ENCODE measurements at regions not wholly inside any gene's neighbourhood (a gene's known extent, or its start where the extent isn't known, plus 50 kb on each side); places are given as distances from the start of the nearest gene placed in this dataset.
A peak's percentile ranks its signal among the peaks of the same experiment; 100 is the strongest.

- no peak for DNase-seq (ENCODE audit: low spot score)
These were observed 172.9 kb upstream of the SETBP1 start for GRCh38 chr18:44507729-44508325.

- no peak for DNase-seq (ENCODE audit: low spot score)
These were observed 172.2 kb upstream of the SETBP1 start for GRCh38 chr18:44508474-44508873.

- no peak for DNase-seq (ENCODE audit: low spot score)
These were observed 171.6 kb upstream of the SETBP1 start for GRCh38 chr18:44509048-44509447.

- no peak for DNase-seq (ENCODE audit: low spot score)
These were observed 170.3 kb upstream of the SETBP1 start for GRCh38 chr18:44510390-44510789.

GRCh38 chr18:44513233-44513632, 167.5 kb upstream of the SETBP1 start:
- no peak for DNase-seq (ENCODE audit: low spot score)

GRCh38 chr18:44514106-44514505, 166.6 kb upstream of the SETBP1 start:
- no peak for DNase-seq (ENCODE audit: low spot score)

GRCh38 chr18:44514766-44515165, 165.9 kb upstream of the SETBP1 start:
- DNase-seq (ENCODE audit: low spot score) = no peak

GRCh38 chr18:44516450-44516849, 164.2 kb upstream of the SETBP1 start:
- no peak for DNase-seq (ENCODE audit: low spot score)

GRCh38 chr18:44517136-44517535, 163.6 kb upstream of the SETBP1 start:
- no peak for DNase-seq (ENCODE audit: low spot score)

- no peak for DNase-seq (ENCODE audit: low spot score)
These were observed 162.5 kb upstream of the SETBP1 start for GRCh38 chr18:44518091-44518615.

GRCh38 chr18:44518666-44519065, 162.0 kb upstream of the SETBP1 start:
- DNase-seq (ENCODE audit: low spot score) = no peak

GRCh38 chr18:44520981-44521667, 159.6 kb upstream of the SETBP1 start:
- no peak for DNase-seq (ENCODE audit: low spot score)

- DNase-seq (ENCODE audit: low spot score) = no peak
These were observed 159.0 kb upstream of the SETBP1 start for GRCh38 chr18:44521668-44522022.

GRCh38 chr18:44526705-44527415, 153.8 kb upstream of the SETBP1 start:
- no peak for DNase-seq (ENCODE audit: low spot score)

- no peak for DNase-seq (ENCODE audit: low spot score)
These were observed 147.6 kb upstream of the SETBP1 start for GRCh38 chr18:44533071-44533470.

GRCh38 chr18:44536046-44536445, 144.6 kb upstream of the SETBP1 start:
- DNase-seq (ENCODE audit: low spot score) = peak; percentile 73

GRCh38 chr18:44536619-44537018, 144.1 kb upstream of the SETBP1 start:
- no peak for DNase-seq (ENCODE audit: low spot score)

GRCh38 chr18:44537526-44537925, 143.2 kb upstream of the SETBP1 start:
- peak; percentile 60 for DNase-seq (ENCODE audit: low spot score)

GRCh38 chr18:44539926-44540325, 140.8 kb upstream of the SETBP1 start:
- DNase-seq (ENCODE audit: low spot score) = no peak

- no peak for DNase-seq (ENCODE audit: low spot score)
These were observed 139.5 kb upstream of the SETBP1 start for GRCh38 chr18:44541159-44541558.

GRCh38 chr18:44541781-44542180, 138.9 kb upstream of the SETBP1 start:
- no peak for DNase-seq (ENCODE audit: low spot score)

- DNase-seq (ENCODE audit: low spot score) = no peak
These were observed 137.3 kb upstream of the SETBP1 start for GRCh38 chr18:44543387-44543786.

- DNase-seq (ENCODE audit: low spot score) = no peak
These were observed 135.2 kb upstream of the SETBP1 start for GRCh38 chr18:44545359-44545985.

Measured in GM03348 (cell line).